Activated CD4-positive, alpha-beta T cell treated with anti-CD3 and anti-CD28 coated beads for 4 hours (primary cell): ENCODE measurements at regions not wholly inside any gene's neighbourhood (a gene's known extent, or its start where the extent isn't known, plus 50 kb on each side); places are given as distances from the start of the nearest gene placed in this dataset.
"Not testable (repeated sequence)": the region's sequence is repeated elsewhere in the genome, so short reads cannot be mapped to it uniquely, and the experiment has no call there.

ENCODE experiments used
- DNase-seq, 2 donors: peaks; one replicate each; pipeline ENCODE4 v3.0.0-alpha.2; 2020

DNA sequence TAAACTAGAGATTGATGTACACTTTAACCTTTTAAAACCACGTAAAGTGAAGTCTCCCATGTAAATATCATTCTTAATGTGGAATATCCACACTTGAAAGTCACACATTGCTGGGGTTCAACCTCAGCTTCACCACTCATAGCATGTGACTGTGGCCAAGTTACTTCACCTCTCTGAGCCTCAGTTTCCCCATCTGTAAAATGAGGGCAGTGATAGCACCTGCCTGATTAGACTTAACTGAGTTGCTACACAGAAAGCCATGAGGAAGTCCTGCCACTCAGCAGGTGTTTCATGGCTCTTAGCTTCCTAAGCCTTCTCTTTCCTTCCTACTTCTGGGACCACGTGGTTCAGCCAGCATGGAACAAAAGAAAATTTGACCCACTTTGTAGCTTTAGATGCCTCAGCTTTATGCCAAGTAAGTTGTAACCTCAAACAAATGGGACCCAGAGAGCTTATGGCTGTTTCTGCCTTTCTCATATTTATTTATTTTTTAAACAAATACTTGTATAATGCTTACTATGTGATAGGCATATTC lies 277.3 kb upstream of the KLF3 start:
- DNase-seq = no peak

DNA sequence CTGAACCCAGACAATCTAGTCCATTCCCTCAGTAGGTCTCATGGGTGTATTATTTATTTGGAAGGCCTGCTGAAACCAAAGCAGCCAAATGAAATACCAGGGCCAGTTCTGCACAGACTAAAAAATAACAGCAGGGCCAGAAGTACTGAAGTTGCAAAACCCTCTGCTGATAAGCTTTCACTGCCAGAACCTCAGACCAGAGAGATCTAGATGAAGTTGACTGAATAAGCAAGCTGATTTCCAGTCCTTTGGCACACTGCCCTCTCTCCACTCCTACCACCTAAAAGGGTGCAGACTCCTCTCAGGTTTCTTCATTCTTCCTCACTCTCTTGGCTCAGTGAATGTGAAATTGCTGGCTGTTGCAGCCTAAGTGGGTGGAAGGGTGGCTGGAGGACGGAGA lies 276.7 kb upstream of the KLF3 start:
- DNase-seq = no peak

DNA sequence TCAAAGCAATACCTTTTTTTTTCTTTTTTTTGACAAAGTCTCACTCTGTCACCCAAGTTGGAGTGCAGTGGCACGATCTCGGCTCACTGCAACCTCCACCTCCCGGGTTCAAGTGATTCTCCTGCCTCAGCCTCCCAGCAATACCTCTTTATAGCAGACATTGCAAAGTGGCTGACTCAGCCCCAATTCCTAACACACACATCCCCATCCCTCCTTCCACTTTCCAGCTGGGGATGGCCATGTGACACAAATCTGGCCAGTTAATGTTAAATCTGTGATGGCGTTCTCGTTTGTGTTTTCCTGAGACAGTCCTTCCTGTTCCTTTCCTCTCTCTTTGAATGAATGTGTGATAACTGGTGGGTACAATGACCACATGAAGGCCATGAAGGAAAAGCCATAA lies 276.2 kb upstream of the KLF3 start:
- DNase-seq = no peak

DNA sequence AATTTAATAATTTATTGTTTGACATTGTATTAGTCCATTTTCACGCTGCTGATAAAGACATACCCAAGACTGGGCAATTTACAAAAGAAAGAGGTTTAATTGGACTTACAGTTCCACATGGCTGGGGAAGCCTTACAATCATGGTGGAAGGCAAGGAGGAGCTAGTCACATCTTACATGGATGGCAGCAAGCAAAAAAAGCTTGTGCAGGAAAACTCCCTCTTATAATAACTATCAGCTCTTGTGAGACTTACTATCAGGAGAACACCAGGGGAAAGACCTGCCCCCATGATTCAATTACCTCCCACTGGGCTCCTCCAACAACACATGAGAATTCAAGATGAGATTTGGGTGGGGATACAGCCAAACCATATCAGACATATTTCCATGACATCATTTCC lies 275.1 kb upstream of the KLF3 start:
- DNase-seq = not testable (repeated sequence)

DNA sequence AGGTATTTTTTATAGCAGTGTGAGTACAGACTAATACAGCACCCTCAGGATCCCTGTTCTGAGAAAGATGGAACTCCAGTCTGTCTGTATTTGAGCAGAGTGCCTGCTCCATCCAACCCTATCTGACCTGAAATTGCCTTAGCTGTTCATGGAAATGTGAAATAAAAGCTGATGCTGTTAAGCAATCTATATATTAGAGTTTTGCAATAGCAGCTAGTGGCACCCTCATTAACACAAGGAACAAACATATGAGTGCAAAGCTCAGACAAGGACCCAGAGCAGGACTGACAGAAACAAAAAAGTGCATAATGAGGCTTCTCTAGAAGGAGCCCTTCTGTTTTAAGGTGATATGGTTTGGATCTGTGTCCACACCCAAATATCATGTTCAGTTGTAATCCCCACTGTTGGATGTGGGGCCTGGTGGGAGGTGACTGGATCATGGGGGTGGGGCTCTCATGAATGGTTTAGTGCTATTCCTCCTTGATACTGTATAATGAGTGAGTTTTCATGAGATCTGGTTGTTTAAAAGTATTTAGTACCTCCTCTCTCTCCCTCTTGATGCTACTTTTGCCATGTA lies 272.9 kb upstream of the KLF3 start:
- DNase-seq = no peak

DNA sequence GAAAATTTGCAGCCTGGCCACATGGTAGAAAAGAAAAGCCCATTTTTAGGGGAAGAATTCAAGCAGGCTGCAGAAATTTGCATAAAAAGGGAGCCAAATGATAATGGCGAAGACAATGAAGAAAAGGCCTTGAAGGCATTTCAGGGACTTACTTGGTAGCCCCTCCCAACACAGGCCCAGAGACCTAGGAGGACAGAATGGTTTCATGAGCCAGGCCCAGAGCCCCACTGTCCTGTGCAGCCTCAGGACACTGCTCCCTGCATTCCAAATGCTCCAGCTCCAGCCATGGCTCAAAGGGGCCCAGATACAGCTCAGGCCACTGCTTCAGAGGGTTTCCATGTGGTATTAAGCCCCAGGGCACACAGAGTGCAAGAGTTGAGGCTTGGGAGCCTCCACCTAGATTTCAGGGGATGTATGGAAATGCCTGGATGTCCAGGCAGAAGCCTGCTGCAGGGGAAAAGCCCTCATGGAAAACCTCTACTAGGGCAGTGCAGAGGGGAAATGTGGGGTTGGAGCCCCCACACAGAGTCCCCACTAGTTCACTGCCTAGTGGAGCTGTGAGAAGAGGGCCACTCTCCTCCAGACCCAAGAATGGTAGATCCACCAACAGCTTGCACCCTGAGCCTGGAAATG lies 271.7 kb upstream of the KLF3 start:
- no peak for DNase-seq

DNA sequence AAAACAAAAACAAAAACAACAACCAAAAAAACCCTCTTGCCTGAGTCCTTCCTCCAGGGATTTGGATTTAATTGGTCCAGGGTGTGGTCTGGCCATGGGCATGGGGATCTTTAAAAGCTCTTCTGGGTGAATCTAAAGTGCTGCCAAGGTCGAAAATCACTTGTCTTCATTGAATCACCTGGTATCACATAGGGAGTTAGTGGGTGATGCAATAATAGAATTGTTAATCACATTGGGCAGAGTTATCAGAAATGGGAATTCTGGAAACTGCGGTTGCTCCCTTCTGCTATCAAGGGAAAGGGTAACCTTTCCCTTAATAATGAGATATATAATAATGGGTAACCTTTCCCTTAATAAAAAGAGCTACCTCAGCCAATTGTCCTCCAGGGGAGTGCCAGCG lies 267.9 kb upstream of the KLF3 start:
- DNase-seq = no peak

DNA sequence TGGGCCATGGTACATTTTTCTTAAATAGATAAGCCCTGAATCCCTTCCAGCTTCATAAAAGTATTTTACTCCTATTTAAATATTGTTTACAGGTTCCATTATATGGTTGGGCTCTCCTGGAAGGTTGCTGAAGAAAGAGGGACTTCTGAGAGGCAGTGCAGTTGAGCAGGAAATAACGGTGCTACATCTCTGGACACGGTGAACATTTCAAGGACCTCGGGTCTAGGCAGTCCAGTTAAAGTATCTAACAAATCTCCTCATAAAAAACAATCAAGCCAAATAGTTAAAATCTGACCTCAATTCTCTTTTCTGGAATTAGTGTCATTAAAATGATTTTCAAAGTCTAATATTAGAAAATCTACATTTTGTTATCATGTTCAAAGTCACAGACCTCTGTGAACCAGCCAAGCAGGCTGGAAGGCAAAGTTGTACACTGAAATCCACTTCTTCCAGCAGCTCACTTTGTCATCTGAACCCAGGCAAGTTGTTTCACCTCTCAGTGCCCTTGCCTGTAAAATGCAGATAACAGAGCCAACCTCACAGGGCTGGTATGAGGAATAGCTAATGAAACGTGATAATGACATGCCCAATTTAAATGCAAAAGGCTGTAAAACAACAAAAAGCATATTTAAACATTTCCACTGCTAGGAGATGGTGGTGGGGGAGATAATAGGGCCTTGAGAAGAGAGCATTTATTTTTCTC lies 267.0 kb upstream of the KLF3 start:
- no peak for DNase-seq

DNA sequence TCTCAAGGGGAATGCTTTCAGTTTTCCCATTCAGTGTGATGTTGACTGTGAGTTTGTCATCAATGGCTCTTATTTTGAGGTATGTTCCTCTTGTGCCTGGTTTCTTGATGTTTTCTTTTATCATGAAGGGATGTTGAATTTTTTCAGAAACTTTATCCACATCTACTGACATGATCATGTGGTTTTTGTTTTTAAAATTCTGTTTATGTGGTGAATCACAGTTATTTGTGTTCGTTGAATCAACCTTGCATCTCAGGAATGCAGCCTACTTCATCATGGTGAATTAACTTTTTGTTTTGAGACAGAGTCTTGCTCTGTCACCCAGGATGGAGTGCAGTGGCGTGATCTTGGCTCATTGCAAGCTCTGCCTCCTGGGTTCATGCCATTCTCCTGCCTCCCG lies 263.1 kb upstream of the KLF3 start:
- no peak for DNase-seq

DNA sequence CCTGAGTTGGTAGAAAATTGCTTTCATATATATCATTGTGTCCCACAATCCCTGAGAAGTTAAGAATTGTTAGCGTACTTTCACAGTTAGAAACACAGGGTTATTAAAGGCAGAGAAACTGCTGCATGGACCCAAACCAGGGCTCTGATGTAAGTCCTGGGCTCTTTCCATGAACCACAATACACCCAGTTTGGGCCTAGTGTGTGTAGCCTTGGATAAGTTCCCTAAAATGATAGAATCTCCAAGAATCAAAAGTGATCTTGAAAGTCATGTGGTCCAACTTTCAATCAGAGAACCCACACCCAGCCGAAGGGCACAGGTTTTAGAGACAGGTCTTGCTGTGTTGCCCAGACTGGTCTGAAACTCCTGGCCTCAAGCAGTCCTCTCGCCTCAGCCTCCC lies 257.8 kb upstream of the KLF3 start:
- DNase-seq = no peak

DNA sequence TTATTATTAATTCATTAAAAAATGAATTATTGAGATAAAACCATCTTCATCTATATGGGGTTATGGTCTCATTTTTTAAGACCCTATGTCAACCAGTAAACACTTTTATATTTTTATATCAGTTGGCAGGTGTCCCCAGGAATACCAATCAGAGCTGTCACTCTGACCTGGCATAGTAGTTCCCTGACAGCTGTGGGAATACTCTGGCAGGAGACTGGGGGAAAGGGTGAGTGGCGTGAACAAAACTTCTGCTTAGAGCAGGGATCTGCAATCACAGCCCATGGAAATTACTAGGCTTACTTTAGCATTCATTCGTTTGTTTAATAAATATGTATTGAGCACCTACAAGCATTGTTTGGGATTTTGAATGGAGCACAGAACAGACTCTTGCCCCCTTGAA lies 254.1 kb upstream of the KLF3 start:
- DNase-seq = no peak

DNA sequence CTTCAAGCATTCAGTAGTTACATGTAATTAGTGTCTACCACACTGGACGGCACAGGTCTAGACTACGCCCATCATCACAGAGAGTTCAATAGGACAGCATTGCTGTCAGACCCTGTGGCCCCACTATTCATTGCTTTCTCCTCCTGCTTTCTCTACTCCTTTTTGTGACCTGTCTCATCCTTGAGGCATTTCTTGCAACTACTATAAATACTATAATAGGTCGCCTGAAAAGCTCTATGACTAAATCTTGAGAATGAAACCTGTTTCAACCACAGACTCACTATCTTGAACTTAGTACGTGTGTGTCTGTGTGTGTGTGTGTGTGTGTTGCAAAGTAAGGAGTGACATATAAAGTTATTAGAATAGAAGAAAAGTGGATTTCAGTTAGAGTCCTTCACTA lies 252.9 kb upstream of the KLF3 start:
- DNase-seq = no peak

DNA sequence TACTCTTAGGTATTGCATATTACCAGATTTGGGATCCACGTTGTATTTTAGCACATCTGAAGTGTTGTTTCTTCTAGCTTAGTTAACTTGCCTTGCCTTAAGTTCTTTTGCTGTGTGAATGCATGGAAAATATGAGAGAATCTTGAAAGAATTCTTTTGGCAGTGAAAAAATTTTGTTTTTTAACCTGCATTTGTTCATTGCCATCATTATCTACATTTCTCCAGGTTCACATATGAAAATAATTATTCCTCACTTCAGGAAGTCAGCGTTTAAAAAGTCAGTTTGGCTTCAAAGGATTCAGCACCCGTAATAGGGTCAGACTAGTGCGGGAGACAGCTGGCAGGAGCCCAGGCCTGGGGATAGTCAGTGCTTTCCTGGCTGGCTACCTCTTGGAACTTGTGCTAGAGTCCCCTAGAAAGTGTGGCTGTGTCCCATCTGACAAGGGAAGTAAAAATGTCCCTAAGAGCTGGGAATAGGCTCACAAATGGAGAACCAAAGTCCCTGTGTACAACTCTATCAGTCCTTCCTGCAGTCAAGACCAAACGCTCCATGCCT lies 251.9 kb upstream of the KLF3 start:
- no peak for DNase-seq

DNA sequence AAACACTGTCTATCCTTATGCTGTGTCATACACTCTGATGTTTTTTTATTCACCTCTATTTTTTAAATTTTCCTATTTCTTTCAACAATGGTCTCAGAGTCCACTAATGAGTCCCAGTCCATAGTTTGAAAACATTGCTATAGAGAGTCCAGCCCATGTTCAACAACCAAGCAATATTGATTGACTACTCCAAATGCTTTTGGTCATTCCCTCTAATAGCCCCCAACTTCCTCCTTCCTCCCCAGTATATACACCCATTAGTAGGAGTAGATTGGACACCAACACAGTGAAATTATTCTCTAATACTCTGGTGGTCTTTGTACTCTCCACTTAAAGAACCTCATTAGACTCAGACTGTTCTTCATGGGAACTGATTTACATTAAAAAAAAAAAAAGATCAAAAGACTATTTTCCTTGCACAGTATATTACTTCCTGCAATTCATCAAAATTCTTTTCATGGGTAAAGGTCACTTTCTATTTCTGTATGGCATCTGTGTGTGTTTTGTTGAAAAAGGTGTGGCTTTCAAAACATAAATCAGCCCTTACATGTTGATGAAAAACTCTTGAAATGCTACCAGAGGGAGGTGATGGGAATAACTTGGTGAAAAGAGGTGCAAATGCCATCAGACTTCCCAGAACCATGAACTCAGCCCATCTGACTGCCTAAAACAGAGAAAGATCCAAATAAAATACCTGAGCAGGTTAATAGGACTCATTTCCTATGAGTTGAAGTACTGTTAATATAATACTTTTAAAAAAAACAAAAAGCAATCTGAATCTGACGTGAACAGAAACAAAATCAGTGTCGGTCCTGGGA lies 250.3 kb upstream of the KLF3 start:
- no peak for DNase-seq

DNA sequence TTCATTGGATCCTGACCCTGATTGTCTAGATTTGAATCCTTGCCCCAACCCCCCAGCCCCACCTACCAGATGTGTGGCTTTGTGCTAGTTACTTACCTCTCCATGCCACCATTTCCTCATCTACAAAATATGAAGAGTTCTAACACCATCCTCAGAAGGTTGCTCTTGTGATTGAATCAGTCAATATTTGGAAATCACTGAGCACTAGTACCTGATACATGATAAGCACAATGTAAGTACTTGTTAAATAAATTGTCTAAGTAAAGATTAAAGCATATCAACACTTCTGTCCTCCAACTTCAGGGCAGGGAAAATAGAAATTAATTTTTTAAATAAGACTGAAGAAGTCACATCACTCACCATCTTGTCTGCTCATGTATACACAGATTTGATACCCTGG lies 249.6 kb upstream of the KLF3 start:
- DNase-seq = no peak

DNA sequence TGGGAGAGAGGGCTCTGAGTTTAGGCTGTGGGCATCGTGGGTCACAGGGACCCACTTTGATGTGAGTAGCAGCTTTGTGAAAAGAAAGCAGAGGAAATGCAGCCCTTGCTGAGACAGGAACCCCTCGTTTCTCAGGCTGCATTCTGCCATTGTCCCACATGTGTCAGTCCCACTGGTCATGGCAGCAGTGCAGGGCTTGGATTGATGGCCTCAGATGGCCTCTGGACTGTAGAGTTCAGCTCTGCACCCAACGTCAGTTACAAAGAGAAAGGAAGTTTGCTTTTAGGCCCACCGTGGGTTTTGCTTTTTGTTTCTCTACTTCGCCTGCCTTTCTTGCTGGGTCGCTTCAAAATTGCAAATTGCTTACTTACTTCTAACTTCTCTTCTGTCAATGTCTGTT lies 248.3 kb upstream of the KLF3 start:
- no peak for DNase-seq

DNA sequence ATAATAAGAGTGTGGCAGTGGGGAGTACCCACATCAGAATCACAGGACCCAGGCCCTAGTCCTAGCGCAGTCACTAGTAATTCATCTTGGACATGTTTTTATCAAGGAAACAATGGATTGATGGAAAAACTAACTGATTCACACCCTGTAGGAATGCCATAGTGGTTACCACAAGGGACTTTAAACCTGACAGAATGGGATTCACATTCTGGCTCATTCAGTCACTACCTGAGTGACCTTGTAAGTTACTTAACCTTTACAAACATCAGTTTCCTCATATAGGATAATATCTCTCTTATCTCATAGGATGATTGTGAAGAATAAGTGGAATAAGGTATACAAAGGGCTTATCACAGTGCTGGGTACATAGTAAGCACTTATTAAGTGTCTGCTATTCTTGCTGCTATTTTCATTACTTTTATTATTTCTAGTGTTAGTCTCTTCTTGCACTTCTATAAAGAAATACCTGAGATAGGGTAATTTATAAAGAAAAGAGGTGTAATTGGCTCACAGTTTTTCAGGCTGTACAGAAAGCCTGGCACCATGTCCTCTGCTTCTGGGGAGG lies 247.5 kb upstream of the KLF3 start:
- DNase-seq = no peak

DNA sequence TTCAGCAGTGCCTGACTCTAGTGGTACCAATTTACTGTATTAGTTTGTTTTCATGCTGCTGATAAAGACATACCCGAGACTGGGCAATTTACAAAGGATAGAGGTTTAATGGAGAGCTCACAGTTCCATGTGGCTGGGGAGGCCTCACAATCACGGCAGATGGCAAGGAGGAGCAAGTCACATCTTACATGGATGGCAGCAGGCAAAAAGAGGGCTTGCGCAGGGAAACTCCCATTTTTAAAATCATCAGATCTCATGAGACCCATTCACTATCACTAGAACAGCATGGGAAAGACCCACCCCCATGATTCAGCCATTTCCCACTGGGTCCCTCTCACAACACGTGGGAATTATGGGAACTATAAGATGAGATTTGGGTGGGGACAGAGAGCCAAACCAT lies 243.7 kb upstream of the KLF3 start:
- not testable (repeated sequence) for DNase-seq

DNA sequence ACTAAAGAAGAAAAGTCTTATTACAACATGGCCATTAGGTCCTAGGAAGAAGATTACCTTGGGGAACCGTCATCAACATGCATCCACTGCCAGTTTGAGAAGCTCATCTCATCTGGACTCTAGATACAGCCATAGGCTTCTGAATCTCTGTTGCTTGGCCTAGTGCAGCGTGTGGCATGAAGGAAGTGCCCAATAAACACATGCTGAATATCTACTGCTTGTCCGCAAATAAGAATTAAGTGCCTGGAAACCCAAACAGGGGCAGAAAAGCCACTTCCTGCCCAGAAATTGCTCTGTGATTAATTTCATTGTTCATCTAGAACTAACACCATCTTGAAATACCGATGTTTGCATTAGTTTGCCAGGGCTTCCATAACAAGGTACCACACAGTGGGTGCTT lies 241.1 kb upstream of the KLF3 start:
- no peak for DNase-seq

DNA sequence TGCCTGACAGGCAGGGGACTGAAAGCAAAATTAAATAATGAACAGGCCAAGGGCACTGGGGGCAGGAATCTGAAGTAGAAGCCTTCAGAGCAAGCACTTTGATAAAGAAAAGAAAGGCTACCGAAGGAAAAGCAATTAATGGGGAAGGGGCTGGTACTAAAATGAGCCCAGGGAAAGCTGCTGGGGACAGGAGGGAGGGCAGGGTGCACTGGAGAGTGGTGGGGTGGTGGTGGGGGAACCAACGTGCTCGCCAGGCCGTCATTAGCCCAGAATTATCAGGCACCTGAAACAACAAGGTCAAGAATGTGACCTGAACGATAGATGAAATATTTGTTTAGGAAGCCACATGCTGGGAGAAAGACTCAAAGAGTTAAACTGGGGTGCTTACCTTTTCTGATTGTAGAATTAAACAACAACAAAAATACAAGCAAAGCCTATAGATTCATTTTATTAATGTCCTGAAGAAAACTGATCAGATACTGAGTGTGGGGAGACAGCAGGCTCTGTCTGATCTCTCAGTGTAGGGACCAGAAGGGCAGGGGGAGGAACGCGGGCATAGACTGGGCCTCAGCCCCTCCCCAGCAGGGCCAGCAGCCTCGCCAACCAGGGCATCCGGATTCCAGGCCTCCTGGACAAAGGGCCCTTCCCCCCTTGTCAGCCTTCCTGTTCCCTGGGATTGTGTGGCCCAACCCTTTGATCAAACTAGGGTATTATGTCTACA lies 239.7 kb upstream of the KLF3 start:
- no peak for DNase-seq

DNA sequence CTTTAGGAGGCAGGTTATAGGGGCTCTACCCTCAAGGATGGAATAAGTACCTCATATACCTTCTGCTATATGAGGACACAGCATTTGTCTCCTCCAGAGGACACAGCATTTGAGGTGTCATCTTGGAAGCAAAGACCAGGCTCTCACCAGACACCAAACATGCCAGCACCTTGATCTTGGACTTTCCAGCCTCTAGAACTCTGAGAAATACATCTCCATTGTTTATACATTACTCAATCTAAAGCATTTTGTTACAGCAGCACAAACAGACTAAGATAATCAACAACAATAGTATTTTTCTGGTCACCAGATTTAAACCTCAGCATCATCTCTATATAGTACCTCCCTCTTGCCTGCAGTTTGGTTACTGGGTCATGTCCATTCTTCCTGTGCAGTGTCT lies 237.5 kb upstream of the KLF3 start:
- no peak for DNase-seq

DNA sequence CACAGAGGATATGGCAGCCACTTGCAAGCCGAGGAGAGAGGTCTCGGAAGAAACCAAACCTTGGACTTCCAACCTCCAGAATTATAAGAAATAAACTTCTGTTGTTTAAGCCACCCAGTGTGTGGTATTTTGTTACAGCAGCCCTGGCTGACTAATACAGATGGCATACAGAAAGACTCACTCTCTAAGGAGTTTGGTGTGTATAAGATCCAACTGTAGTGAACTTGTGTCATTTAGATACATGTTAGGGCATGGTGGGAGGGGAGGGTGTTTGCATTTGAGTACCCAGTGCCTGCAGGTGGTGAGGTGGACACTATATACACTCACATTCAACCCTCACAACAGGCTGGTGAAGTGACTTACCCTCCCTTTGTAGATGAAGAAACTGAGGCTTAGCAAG lies 233.2 kb upstream of the KLF3 start:
- no peak for DNase-seq
